Upper lobe of left lung (tissue), 6 donors: ENCODE measurements at regions not wholly inside any gene's neighbourhood (a gene's known extent, or its start where the extent isn't known, plus 50 kb on each side); places are given as distances from the start of the nearest gene placed in this dataset.

ENCODE experiments used
- ATAC-seq, 2 donors: fragments of 200-7000 bp; cut with Tn5 transposase; one replicate each; pipeline ENCODE4 v1.9.1; 2022; ENCODE audit warnings: mild to moderate bottlenecking in 2 of 2, moderate library complexity in 2 of 2; ENCODE audit not compliant: low FRiP score in 2 of 2
- DNase-seq, 2 donors: peaks; one replicate each; pipeline ENCODE4 v3.0.0-alpha.2; 2019 to 2020
- H3K27ac ChIP-seq, 4 donors: fragments of 200-600 bp; sonication (generic); one replicate each; pipeline ENCODE4 v1.5.1; 2016 to 2019
- H3K27me3 ChIP-seq, 4 donors: fragments of 200-600 bp; sonication (generic); one replicate each; pipeline ENCODE4 v1.5.1; 2017 to 2019
- H3K36me3 ChIP-seq, 4 donors: fragments of 200-600 bp; sonication (generic); one replicate each; pipeline ENCODE4 v1.5.1; 2016 to 2019
- H3K4me1 ChIP-seq, 4 donors: fragments of 200-600 bp; sonication (generic); one replicate each; pipeline ENCODE4 v1.5.1; 2018 to 2019
- H3K4me3 ChIP-seq, 4 donors: fragments of 200-600 bp; sonication (generic); one replicate each; pipeline ENCODE4 v1.5.1; 2017 to 2019; ENCODE audit warnings: mild to moderate bottlenecking in 2 of 4, moderate library complexity in 1 of 4
- H3K9me3 ChIP-seq, 4 donors: fragments of 200-600 bp; sonication (generic); one replicate each; pipeline ENCODE4 v1.5.1; 2018 to 2019
- EP300 ChIP-seq, 4 donors: sonication (generic); formaldehyde crosslinking; IDR thresholded peaks; one replicate each; pipeline ENCODE4 v1.5.1; 2017; ENCODE audit warnings: antibody characterized with exemption in 4 of 4, control low read depth in 2 of 4
- POLR2A ChIP-seq, 4 donors: fragments of 450-650 bp; IDR thresholded peaks; one replicate each; pipeline ENCODE4 v1.5.1; 2016 to 2017; ENCODE audit warnings: antibody characterized with exemption in 4 of 4, mild to moderate bottlenecking in 2 of 4
- POLR2AphosphoS5 ChIP-seq, 2 donors: sonication (generic); formaldehyde crosslinking; IDR thresholded peaks; one replicate each; pipeline ENCODE4 v1.5.1; 2017; ENCODE audit warnings: antibody characterized with exemption in 2 of 2
- WGBS, 2 donors: methylation state at CpG; one replicate each; pipeline ENCODE4 v1.1.5; 2017 to 2018; 5-methylcytosine and 5-hydroxymethylcytosine counted together
- TF ChIP-seq, protein P1 (sequence below), 6 experiments: fragments of 450-650 bp in 4 of 6; fragments of 200-600 bp in 2 of 6; sonication (generic) in 2 of 6; IDR thresholded peaks; one replicate each; pipeline ENCODE4 v1.5.1; 2016 to 2019; ENCODE audit warnings: antibody characterized with exemption in 6 of 6
- donor health status: DM: no; HTN: no; CAD: no; lungs with moderate emphysema.
- donor health status: DM: no; HTN: yes; CAD: no; lungs with severe emphysema.

DNA sequence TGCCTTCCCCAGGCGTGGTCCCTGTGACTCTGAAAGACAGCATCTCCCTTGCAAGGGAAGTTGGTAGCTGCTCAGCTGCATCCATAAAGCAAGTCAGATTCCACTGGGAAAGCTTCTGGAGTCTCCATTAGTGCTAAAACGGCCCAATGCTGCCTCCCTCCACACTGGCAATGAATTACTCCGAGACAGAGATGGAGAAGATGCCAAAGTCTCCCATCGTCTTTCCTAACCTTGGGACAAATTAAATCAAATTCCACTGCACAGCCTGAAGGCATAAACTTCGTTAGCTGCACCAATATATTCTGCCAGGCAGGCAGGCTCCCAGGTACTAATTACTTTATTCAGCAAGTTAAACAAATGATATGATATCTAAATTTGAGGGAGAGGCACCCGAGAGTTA is 106.3 kb upstream of the GJB5 start:
- ATAC-seq (no peak), DNase-seq (no peak)
- TF ChIP-seq POLR2AphosphoS5 (IDR thresholded peaks at IDR 0.05) (no peak), POLR2A (IDR thresholded peaks at IDR 0.05) (no peak)
- TF ChIP-seq, protein P1, sequence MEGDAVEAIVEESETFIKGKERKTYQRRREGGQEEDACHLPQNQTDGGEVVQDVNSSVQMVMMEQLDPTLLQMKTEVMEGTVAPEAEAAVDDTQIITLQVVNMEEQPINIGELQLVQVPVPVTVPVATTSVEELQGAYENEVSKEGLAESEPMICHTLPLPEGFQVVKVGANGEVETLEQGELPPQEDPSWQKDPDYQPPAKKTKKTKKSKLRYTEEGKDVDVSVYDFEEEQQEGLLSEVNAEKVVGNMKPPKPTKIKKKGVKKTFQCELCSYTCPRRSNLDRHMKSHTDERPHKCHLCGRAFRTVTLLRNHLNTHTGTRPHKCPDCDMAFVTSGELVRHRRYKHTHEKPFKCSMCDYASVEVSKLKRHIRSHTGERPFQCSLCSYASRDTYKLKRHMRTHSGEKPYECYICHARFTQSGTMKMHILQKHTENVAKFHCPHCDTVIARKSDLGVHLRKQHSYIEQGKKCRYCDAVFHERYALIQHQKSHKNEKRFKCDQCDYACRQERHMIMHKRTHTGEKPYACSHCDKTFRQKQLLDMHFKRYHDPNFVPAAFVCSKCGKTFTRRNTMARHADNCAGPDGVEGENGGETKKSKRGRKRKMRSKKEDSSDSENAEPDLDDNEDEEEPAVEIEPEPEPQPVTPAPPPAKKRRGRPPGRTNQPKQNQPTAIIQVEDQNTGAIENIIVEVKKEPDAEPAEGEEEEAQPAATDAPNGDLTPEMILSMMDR (IDR thresholded peaks at IDR 0.05): no peak

GRCh38 chr1:34650090-34650489 is 104.8 kb upstream of the GJB5 start:
- TF ChIP-seq POLR2A (IDR thresholded peaks at IDR 0.05) (no peak), EP300 (IDR thresholded peaks at IDR 0.05) (no peak), POLR2AphosphoS5 (IDR thresholded peaks at IDR 0.05) (no peak)
- TF ChIP-seq, protein P1 (IDR thresholded peaks at IDR 0.05): no peak
- Histone ChIP-seq H3K27ac (no peak overlapping the region), H3K36me3 (no peaks in the 10 kb centered on the region), H3K4me3 (no peak overlapping the region), H3K9me3 (no peaks in the 10 kb centered on the region), H3K27me3 (no peaks in the 10 kb centered on the region), H3K4me1 (no peaks in the 10 kb centered on the region)
- no peak for DNase-seq
- 86 to 91% methylated on average over 1 of the region's 1 CpG for WGBS, 2 donors
- no peak for ATAC-seq

More for the DNA sequence above, 106.3 kb upstream of the GJB5 start:
- Histone ChIP-seq H3K4me3 (no peak overlapping the region), H3K27ac (no peak overlapping the region), H3K36me3 (no peaks in the 10 kb centered on the region), H3K27me3 (no peaks in the 10 kb centered on the region), H3K9me3 (no peaks in the 10 kb centered on the region), H3K4me1 (no peaks in the 10 kb centered on the region)
- 70 to 77% methylated on average over 6 of the region's 6 CpGs for WGBS, 2 donors

GRCh38 chr1:34650800-34651199 is 104.0 kb upstream of the GJB5 start:
- H3K4me1 ChIP-seq: no peaks in the 10 kb centered on the region
- ATAC-seq (no peak), DNase-seq (no peak)
- no peaks in the 10 kb centered on the region for H3K36me3 ChIP-seq
- no peaks in the 10 kb centered on the region for H3K9me3 ChIP-seq
- no peak overlapping the region for H3K4me3 ChIP-seq
- H3K27me3 ChIP-seq: no peaks in the 10 kb centered on the region
- H3K27ac ChIP-seq: no peak overlapping the region
- WGBS, 2 donors: 80 to 84% methylated on average over 6 to 11 of the region's 11 CpGs
- TF ChIP-seq, protein P1 (IDR thresholded peaks at IDR 0.05): no peak
- TF ChIP-seq POLR2AphosphoS5 (IDR thresholded peaks at IDR 0.05) (no peak), POLR2A (IDR thresholded peaks at IDR 0.05) (no peak), EP300 (IDR thresholded peaks at IDR 0.05) (no peak)

DNA sequence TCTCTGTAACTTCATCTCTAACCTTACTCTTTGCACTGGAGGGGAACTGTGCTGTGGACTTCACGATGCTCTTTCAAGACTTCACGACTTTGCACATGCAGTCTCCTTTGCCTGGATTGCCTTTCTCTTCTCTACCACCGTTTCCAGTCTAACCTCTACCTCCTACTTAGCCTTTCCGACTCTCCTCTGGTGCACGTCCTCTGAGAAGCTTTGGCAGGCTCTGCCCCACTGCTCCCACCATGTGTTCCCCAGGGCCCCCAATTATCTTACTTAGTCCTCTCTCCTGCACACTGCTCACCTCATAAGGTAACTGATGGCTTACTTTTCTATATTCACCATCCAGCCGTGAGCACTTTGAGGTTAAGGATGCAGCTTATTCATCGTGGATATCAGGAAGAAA is 101.7 kb upstream of the GJB5 start:
- no peak for ATAC-seq
- no peaks in the 10 kb centered on the region for H3K9me3 ChIP-seq
- TF ChIP-seq EP300 (IDR thresholded peaks at IDR 0.05) (no peak), POLR2AphosphoS5 (IDR thresholded peaks at IDR 0.05) (no peak), POLR2A (IDR thresholded peaks at IDR 0.05) (no peak)
- TF ChIP-seq, protein P1 (IDR thresholded peaks at IDR 0.05): no peak

DNA sequence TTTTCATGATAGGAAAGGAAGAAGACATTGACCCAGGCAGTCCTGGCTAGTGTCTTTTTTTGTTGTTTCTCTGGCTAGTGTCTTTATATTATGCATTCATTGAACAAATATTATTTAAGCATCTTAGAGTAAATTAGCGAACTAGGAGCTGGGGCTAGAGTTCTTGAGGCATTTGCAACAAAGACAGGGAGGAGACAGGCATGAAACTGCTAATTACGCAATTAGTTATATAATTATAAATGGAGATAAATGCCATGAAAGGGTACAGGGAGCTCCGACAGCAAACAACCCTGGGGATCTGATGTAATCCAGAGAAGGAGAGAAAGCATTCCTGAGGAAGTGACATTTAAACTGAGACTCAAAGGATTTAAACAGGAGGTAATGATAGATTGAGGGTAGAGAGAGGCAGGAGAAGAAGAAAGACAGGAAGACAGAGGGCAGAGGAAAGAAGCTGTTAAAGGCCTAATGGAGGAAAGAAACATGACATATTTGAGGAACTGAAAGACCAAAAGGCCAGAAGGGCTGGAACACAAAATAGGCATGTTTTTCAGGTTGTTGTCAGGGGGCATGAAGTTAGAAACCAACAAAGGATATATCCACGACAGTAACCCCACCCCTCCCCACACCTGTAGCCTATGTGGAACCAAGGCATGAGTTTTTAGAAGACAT is 99.5 kb upstream of the GJB5 start:
- no peak overlapping the region for H3K27ac ChIP-seq
- H3K27me3 ChIP-seq: no peaks in the 10 kb centered on the region
- no peaks in the 10 kb centered on the region for H3K36me3 ChIP-seq
- no peak overlapping the region for H3K4me3 ChIP-seq
- TF ChIP-seq EP300 (IDR thresholded peaks at IDR 0.05): no peak
- no peak for TF ChIP-seq POLR2AphosphoS5 (IDR thresholded peaks at IDR 0.05)
- no peak for TF ChIP-seq POLR2A (IDR thresholded peaks at IDR 0.05)
- no peaks in the 10 kb centered on the region for H3K4me1 ChIP-seq
- no peaks in the 10 kb centered on the region for H3K9me3 ChIP-seq
- ATAC-seq: no peak
- WGBS, 2 donors: 57 to 70% methylated on average over 4 of the region's 4 CpGs
- DNase-seq: no peak

More for the DNA sequence above, 101.7 kb upstream of the GJB5 start:
- Histone ChIP-seq H3K4me3 (no peak overlapping the region), H3K36me3 (no peaks in the 10 kb centered on the region), H3K27ac (no peak overlapping the region), H3K4me1 (no peaks in the 10 kb centered on the region), H3K27me3 (no peaks in the 10 kb centered on the region)
- DNase-seq: no peak
- 71 to 82% methylated on average over 7 of the region's 7 CpGs for WGBS, 2 donors
